ENCODE measurements at regions not wholly inside any gene's neighbourhood (a gene's known extent, or its start where the extent isn't known, plus 50 kb on each side); places are given as distances from the start of the nearest gene placed in this dataset.

- TF ChIP-seq CTCF (conservative IDR thresholded peaks at IDR 0.05) (no peak), ZFX (IDR thresholded peaks at IDR 0.05) (no peak)
Measured at GRCh38 chr4:75135068-75135825, 202.3 kb downstream of the PARM1 start.
